Keratinocyte (primary cell): ENCODE measurements at regions not wholly inside any gene's neighbourhood (a gene's known extent, or its start where the extent isn't known, plus 50 kb on each side); places are given as distances from the start of the nearest gene placed in this dataset.

Experiments
- DNase-seq: peaks from one replicate; pipeline ENCODE4 v3.0.0-alpha.2; 2011; ENCODE audit warnings: low read depth, missing footprints, low spot score
- FAIRE-seq: peaks from 2 replicates; lab custom pipeline; 2011; peaks lifted over from hg19 to GRCh38; lab: Jason Lieb, UNC
- H2AFZ ChIP-seq: 2 replicates; pipeline ENCODE4 v1.6.0; 2012; ENCODE audit warnings: low read length, control low read depth, inconsistent platforms; ENCODE audit not compliant: control insufficient read depth
- H3K27ac ChIP-seq: 2 replicates; pipeline ENCODE4 v1.5.1; 2011; ENCODE audit warnings: low read length; ENCODE audit not compliant: control insufficient read depth, insufficient read depth
- H3K27me3 ChIP-seq: 3 replicates; pipeline ENCODE4 v1.6.0; 2011; ENCODE audit warnings: low read length; ENCODE audit not compliant: control insufficient read depth, insufficient read depth; ENCODE audit errors: extremely low read depth
- H3K36me3 ChIP-seq, 2 experiments: 2 replicates in 1 of 2; 3 replicates in 1 of 2; pipeline ENCODE4 v1.5.1; 2011; ENCODE audit warnings: low read length in 2 of 2, mild to moderate bottlenecking in 1 of 2; ENCODE audit not compliant: control insufficient read depth in 2 of 2, insufficient read depth in 2 of 2; ENCODE audit errors: extremely low read depth in 1 of 2
- H3K4me1 ChIP-seq: 3 replicates; pipeline ENCODE4 v1.5.1; 2011; ENCODE audit warnings: low read length; ENCODE audit not compliant: control insufficient read depth, insufficient read depth; ENCODE audit errors: extremely low read depth
- H3K4me2 ChIP-seq: 3 replicates; pipeline ENCODE4 v1.6.0; 2011; ENCODE audit warnings: low read depth, low read length; ENCODE audit not compliant: control insufficient read depth, insufficient read depth; ENCODE audit errors: extremely low read depth
- H3K4me3 ChIP-seq, 3 experiments: fragments of 200-600 bp in 1 of 3; sonication (generic) in 1 of 3; 2 replicates in 2 of 3; 3 replicates in 1 of 3; pipeline ENCODE4 v1.5.1; 2011 to 2016; ENCODE audit warnings: low read length in 3 of 3, mild to moderate bottlenecking in 3 of 3, control low read depth in 2 of 3, inconsistent platforms in 1 of 3, low read depth in 1 of 3, mixed read lengths in 1 of 3, mixed run types in 1 of 3, moderate library complexity in 1 of 3; ENCODE audit not compliant: control insufficient read depth in 2 of 3, insufficient read depth in 2 of 3; ENCODE audit errors: extremely low read depth in 1 of 3
- H3K79me2 ChIP-seq: 2 replicates; pipeline ENCODE4 v1.6.0; 2012; ENCODE audit warnings: low read length; ENCODE audit not compliant: control insufficient read depth, insufficient read depth
- H3K9ac ChIP-seq: 3 replicates; pipeline ENCODE4 v1.6.0; 2011; ENCODE audit warnings: low read length; ENCODE audit not compliant: control insufficient read depth, insufficient read depth; ENCODE audit errors: extremely low read depth
- H3K9me1 ChIP-seq: 3 replicates; pipeline ENCODE4 v1.6.0; 2011; ENCODE audit warnings: low read length; ENCODE audit not compliant: control insufficient read depth, insufficient read depth; ENCODE audit errors: extremely low read depth
- H3K9me3 ChIP-seq: 2 replicates; pipeline ENCODE4 v1.5.1; 2012; ENCODE audit warnings: low read depth, low read length; ENCODE audit not compliant: control insufficient read depth
- H4K20me1 ChIP-seq: 3 replicates; pipeline ENCODE4 v1.6.0; 2011; ENCODE audit warnings: low read length; ENCODE audit not compliant: control insufficient read depth, insufficient read depth; ENCODE audit errors: extremely low read depth
- CTCF ChIP-seq, 3 experiments: IDR thresholded peaks in 1 of 3; conservative IDR thresholded peaks in 1 of 3; optimal IDR thresholded peaks in 1 of 3; 2 replicates in 2 of 3; 3 replicates in 1 of 3; pipeline versions ENCODE3 to v1.5.1; 2011; ENCODE audit warnings: low read length in 3 of 3, mild to moderate bottlenecking in 3 of 3, moderate library complexity in 2 of 3, control low read depth in 1 of 3, inconsistent platforms in 1 of 3; ENCODE audit not compliant: insufficient read depth in 2 of 3; ENCODE audit errors: extremely low read depth in 1 of 3
- EZH2 ChIP-seq: IDR thresholded peaks from one replicate; pipeline ENCODE4 v1.6.1; 2012; ENCODE audit warnings: inconsistent platforms, mild to moderate bottlenecking, low read length, moderate library complexity
- dilution Hi-C: fragments of 300-500 bp; cut with MboI; formaldehyde crosslinking; loops from one replicate; pipeline ENCODE4 v1.7.0; 2020; ENCODE audit warnings: low sequenced_read_pairs; ENCODE audit not compliant: extremely low pct_ligation_motif_present

- peaks cover 1% of the 10 kb centered on the region for H3K4me1 ChIP-seq
- FAIRE-seq = no peak
- no peak overlapping the region for H3K27ac ChIP-seq
- H3K4me3 ChIP-seq = no peak overlapping the region
- no peaks in the 10 kb centered on the region for H4K20me1 ChIP-seq
- peaks cover 3% of the 10 kb centered on the region for H3K27me3 ChIP-seq
- H2AFZ ChIP-seq = no peak overlapping the region
- H3K36me3 ChIP-seq = no peaks in the 10 kb centered on the region
- H3K4me2 ChIP-seq = no peak overlapping the region
- H3K79me2 ChIP-seq = no peaks in the 10 kb centered on the region
- dilution Hi-C loops = no loop called here
- H3K9ac ChIP-seq = no peak overlapping the region
- no peaks in the 10 kb centered on the region for H3K9me1 ChIP-seq
- DNase-seq = no peak
- no peaks in the 10 kb centered on the region for H3K9me3 ChIP-seq
- no peak for TF ChIP-seq CTCF (optimal IDR thresholded peaks at IDR 0.05 in 1 of 3, IDR thresholded peaks at IDR 0.05 in 1 of 3, conservative IDR thresholded peaks at IDR 0.05 in 1 of 3; ENCODE audit: extremely low read depth in 1 of 3, insufficient read depth in 2 of 3, low read length in 3 of 3)
- no peak for TF ChIP-seq EZH2
Measured at GRCh38 chr20:43837856-43838702, 76.6 kb upstream of the TOX2 start.

- H3K4me2 ChIP-seq = no peak overlapping the region
- H3K36me3 ChIP-seq = no peaks in the 10 kb centered on the region
- no peak overlapping the region for H3K4me3 ChIP-seq
- no peaks in the 10 kb centered on the region for H3K9me3 ChIP-seq
- no peaks in the 10 kb centered on the region for H4K20me1 ChIP-seq
- TF ChIP-seq CTCF (optimal IDR thresholded peaks at IDR 0.05 in 1 of 3, IDR thresholded peaks at IDR 0.05 in 1 of 3, conservative IDR thresholded peaks at IDR 0.05 in 1 of 3; ENCODE audit: extremely low read depth in 1 of 3, insufficient read depth in 2 of 3, low read length in 3 of 3) (no peak), EZH2 (no peak)
- no peaks in the 10 kb centered on the region for H3K9me1 ChIP-seq
- H3K27me3 ChIP-seq = peaks cover 3% of the 10 kb centered on the region
- no peak for FAIRE-seq
- H3K4me1 ChIP-seq = no peaks in the 10 kb centered on the region
- no peak for DNase-seq
- H2AFZ ChIP-seq = no peak overlapping the region
- dilution Hi-C loops = no loop called here
- H3K27ac ChIP-seq = no peak overlapping the region
- no peak overlapping the region for H3K9ac ChIP-seq
- H3K79me2 ChIP-seq = no peaks in the 10 kb centered on the region
Measured at GRCh38 chr20:43836790-43837189, 77.9 kb upstream of the TOX2 start.
